C4-2B (cell line): ENCODE measurements at regions not wholly inside any gene's neighbourhood (a gene's known extent, or its start where the extent isn't known, plus 50 kb on each side); places are given as distances from the start of the nearest gene placed in this dataset.

ENCODE experiments used
- CTCF ChIP-seq: fragments of 450-650 bp; conservative IDR thresholded peaks from 2 replicates; pipeline ENCODE4 v1.5.1; 2017; ENCODE audit warnings: mild to moderate bottlenecking
- ZFX ChIP-seq: fragments of 450-650 bp; IDR thresholded peaks from 2 replicates; pipeline ENCODE4 v1.6.1; 2017

- TF ChIP-seq CTCF, result no peak
- TF ChIP-seq ZFX, result no peak
These were observed 214.1 kb upstream of the FAM3C start for GRCh38 chr7:121610243-121610642.
